Lower leg skin (tissue), 3 donors: ENCODE measurements at regions not wholly inside any gene's neighbourhood (a gene's known extent, or its start where the extent isn't known, plus 50 kb on each side); places are given as distances from the start of the nearest gene placed in this dataset.

Source experiments
- CTCF ChIP-seq, 3 donors: fragments of 450-650 bp; IDR thresholded peaks; one replicate each; pipeline ENCODE4 v1.5.1; 2016; ENCODE audit warnings: antibody characterized with exemption in 3 of 3, mild to moderate bottlenecking in 3 of 3, moderate library complexity in 2 of 3
- POLR2A ChIP-seq, 2 donors: fragments of 450-650 bp; IDR thresholded peaks; one replicate each; pipeline ENCODE4 v1.6.1; 2016 to 2017; ENCODE audit warnings: antibody characterized with exemption in 2 of 2, mild to moderate bottlenecking in 1 of 2, moderate library complexity in 1 of 2

DNA sequence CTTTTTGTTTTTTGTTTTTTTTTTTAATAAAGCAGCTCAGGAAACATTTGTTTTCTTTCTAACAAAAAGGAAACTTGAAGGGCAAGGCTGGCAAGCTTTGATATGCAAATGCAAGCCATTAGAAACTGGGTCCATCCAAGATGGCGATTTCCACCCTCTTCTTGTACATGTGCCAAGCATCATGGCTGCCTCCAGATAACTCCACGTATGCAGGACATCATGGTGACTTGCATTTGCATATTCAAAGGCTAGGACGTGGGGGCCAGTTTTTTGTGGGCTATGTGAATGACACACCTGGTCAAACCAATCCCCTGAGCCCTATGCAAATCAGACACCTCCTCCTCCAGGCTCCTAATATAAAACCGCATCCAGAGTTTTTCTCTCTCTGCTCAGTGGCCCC lies 692.6 kb downstream of the FAM133A start:
- TF ChIP-seq CTCF (IDR thresholded peaks at IDR 0.05), result no peak
- TF ChIP-seq POLR2A (IDR thresholded peaks at IDR 0.05), result no peak
